ENCODE measurements at regions not wholly inside any gene's neighbourhood (a gene's known extent, or its start where the extent isn't known, plus 50 kb on each side); places are given as distances from the start of the nearest gene placed in this dataset.

DNA sequence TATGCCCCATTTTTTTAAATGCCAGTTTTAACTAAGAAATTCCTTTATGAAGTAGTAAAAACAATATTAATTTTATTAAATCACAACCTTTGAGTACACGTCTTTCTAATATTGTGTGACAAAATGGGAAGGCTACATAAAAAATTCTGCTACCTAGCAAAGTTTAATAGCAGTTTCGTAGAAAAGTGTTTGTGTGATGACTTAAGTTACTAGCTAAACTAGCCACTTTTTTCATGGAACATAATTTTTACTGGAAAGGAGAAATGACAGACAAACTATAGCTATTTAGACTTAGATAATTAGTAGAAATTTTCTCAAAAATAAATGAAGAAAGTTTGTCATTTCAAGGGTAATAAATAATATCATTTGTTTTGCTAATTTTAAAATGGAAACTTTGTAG, 153.1 kb downstream of the GPAM start:
- no peak overlapping the region for H2BK20ac ChIP-seq (ENCODE audit: low read depth, low read length, poor library complexity, severe bottlenecking)
- no peak overlapping the region for H3K27ac ChIP-seq (ENCODE audit: insufficient read length, low read depth, low read length)
- no peaks in the 10 kb centered on the region for H3K27me3 ChIP-seq (ENCODE audit: insufficient read depth, low read length)
- no CpG with 5 or more reads among the region's 2 CpGs for WGBS (ENCODE audit: extremely low coverage, insufficient read length, low lambda C conversion rate)
- Mint-ChIP-seq H3K4me1 (no peaks in the 10 kb centered on the region), H3K27ac (no peak overlapping the region), H3K36me3 (ENCODE audit: insufficient read depth in 1 of 3, low read depth in 3 of 3) (peaks cover 0 to 4% (median 4%) of the 10 kb centered on the region in 3 experiments; a peak in 4 of 7 replicates), H3K9me3 (peaks cover 12 to 21% of the 10 kb centered on the region in 2 experiments; a peak in 4 of 5 replicates), H3K4me3 (no peak overlapping the region), H3K27me3 (ENCODE audit: low read depth) (no peaks in the 10 kb centered on the region; the same call in 1 of the 2 replicates)
- H3K18ac ChIP-seq (ENCODE audit: insufficient read length, low read depth, low read length) = no peak overlapping the region
- H2BK120ac ChIP-seq (ENCODE audit: low read depth, low read length, poor library complexity, severe bottlenecking) = no peak overlapping the region
- no peak overlapping the region for H3K4ac ChIP-seq (ENCODE audit: low read depth, low read length)
- no peaks in the 10 kb centered on the region for H3K23me2 ChIP-seq (ENCODE audit: insufficient read length, low read depth, low read length, poor library complexity, severe bottlenecking)
- H3K4me1 ChIP-seq (ENCODE audit: insufficient read depth, low read length) = no peaks in the 10 kb centered on the region
- no peak overlapping the region for H3K56ac ChIP-seq (ENCODE audit: insufficient read length, low read depth, low read length)
- H3K14ac ChIP-seq (ENCODE audit: insufficient read depth, low read length) = no peak overlapping the region
- H4K8ac ChIP-seq (replicated peaks; ENCODE audit: insufficient read length, low read depth, low read length) = no peak overlapping the region
- H2BK12ac ChIP-seq (ENCODE audit: insufficient read length, low read depth, low read length) = no peak overlapping the region
- no peaks in the 10 kb centered on the region for H3K79me1 ChIP-seq (ENCODE audit: insufficient read depth, low read depth, low read length, poor library complexity, severe bottlenecking)
- H2AK5ac ChIP-seq (ENCODE audit: insufficient read length, low read length) = no peak overlapping the region
- H3T11ph ChIP-seq (ENCODE audit: low read length) = no peak overlapping the region
- no peak overlapping the region for H2AFZ ChIP-seq (ENCODE audit: low read length)
- no peaks in the 10 kb centered on the region for H3K9me3 ChIP-seq (ENCODE audit: control insufficient read depth, low read depth, low read length)
- H4K20me1 ChIP-seq (ENCODE audit: control insufficient read depth, insufficient read depth, insufficient read length) = no peaks in the 10 kb centered on the region
- no peak overlapping the region for H3K9ac ChIP-seq (ENCODE audit: extremely low read depth, insufficient read length, low read length)
- no peak overlapping the region for H4K91ac ChIP-seq (ENCODE audit: insufficient read length, low read depth, low read length)
- no peak overlapping the region for H3K4me2 ChIP-seq (ENCODE audit: insufficient read depth, insufficient read length, low read length)
- TF ChIP-seq, protein P1, sequence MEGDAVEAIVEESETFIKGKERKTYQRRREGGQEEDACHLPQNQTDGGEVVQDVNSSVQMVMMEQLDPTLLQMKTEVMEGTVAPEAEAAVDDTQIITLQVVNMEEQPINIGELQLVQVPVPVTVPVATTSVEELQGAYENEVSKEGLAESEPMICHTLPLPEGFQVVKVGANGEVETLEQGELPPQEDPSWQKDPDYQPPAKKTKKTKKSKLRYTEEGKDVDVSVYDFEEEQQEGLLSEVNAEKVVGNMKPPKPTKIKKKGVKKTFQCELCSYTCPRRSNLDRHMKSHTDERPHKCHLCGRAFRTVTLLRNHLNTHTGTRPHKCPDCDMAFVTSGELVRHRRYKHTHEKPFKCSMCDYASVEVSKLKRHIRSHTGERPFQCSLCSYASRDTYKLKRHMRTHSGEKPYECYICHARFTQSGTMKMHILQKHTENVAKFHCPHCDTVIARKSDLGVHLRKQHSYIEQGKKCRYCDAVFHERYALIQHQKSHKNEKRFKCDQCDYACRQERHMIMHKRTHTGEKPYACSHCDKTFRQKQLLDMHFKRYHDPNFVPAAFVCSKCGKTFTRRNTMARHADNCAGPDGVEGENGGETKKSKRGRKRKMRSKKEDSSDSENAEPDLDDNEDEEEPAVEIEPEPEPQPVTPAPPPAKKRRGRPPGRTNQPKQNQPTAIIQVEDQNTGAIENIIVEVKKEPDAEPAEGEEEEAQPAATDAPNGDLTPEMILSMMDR (conservative IDR thresholded peaks at IDR 0.05) = no peak
- no peak overlapping the region for H4K5ac ChIP-seq (ENCODE audit: insufficient read length, low read depth, low read length)
- H3K79me2 ChIP-seq (ENCODE audit: insufficient read depth, low read length) = no peaks in the 10 kb centered on the region
- no peak overlapping the region for H3K23ac ChIP-seq (ENCODE audit: insufficient read length, low read depth, low read length)
- H2BK15ac ChIP-seq (ENCODE audit: low read depth, low read length) = no peak overlapping the region
- no peak for DNase-seq
- H2BK5ac ChIP-seq (ENCODE audit: insufficient read length, low read length) = no peak overlapping the region
